H1 (cell line): ENCODE measurements at regions not wholly inside any gene's neighbourhood (a gene's known extent, or its start where the extent isn't known, plus 50 kb on each side); places are given as distances from the start of the nearest gene placed in this dataset.

Experiments used
- CTCF ChIA-PET: fragments of 300-600 bp; sonication (Branson Sonifier 250); formaldehyde crosslinking; loops from one replicate; lab custom pipeline; 2021; ENCODE audit not compliant: partially characterized antibody; lab: Charles Lee
- POLR2A ChIA-PET: fragments of 300-600 bp; sonication (Branson Sonifier 250); formaldehyde crosslinking; loops from one replicate; lab custom pipeline; 2021; ENCODE audit warnings: inconsistent platforms; ENCODE audit not compliant: partially characterized antibody; lab: Charles Lee
- DNase-seq, 2 experiments: peaks; one replicate each; pipeline versions ENCODE4 v3.0.0 to v3.0.0-alpha.2; 2010 to 2022; ENCODE audit warnings: low spot score in 2 of 2, low read depth in 1 of 2, mixed read lengths in 1 of 2
- FAIRE-seq: peaks from 2 replicates; lab custom pipeline; 2011; peaks lifted over from hg19 to GRCh38; lab: Jason Lieb, UNC
- H2AFZ ChIP-seq: 2 replicates; pipeline ENCODE4 v1.8.1; 2012; ENCODE audit warnings: low read length, inconsistent platforms
- H2AK5ac ChIP-seq: 2 replicates; pipeline ENCODE4 v1.6.1; 2013; ENCODE audit warnings: low read depth, low read length
- H2BK120ac ChIP-seq: replicated peaks from 2 replicates; pipeline ENCODE3; 2013; ENCODE audit warnings: low read depth, low read length, inconsistent platforms
- H2BK12ac ChIP-seq: 2 replicates; pipeline ENCODE4 v1.6.1; 2013; ENCODE audit warnings: low read depth, low read length
- H2BK15ac ChIP-seq: 2 replicates; pipeline ENCODE4 v1.6.1; 2013; ENCODE audit warnings: low read length
- H2BK20ac ChIP-seq: 2 replicates; pipeline ENCODE4 v1.6.1; 2013; ENCODE audit warnings: low read length
- H2BK5ac ChIP-seq: 2 replicates; pipeline ENCODE4 v1.6.1; 2013; ENCODE audit warnings: low read depth, low read length
- H3K14ac ChIP-seq: 2 replicates; pipeline ENCODE4 v1.6.1; 2013; ENCODE audit warnings: inconsistent platforms; ENCODE audit not compliant: insufficient read length
- H3K18ac ChIP-seq: 2 replicates; pipeline ENCODE4 v1.6.1; 2013; ENCODE audit warnings: low read length; ENCODE audit errors: extremely low read depth
- H3K23ac ChIP-seq: 2 replicates; pipeline ENCODE4 v1.6.1; 2013; ENCODE audit warnings: inconsistent platforms; ENCODE audit not compliant: insufficient read length
- H3K23me2 ChIP-seq: 2 replicates; pipeline ENCODE4 v1.6.1; 2013; ENCODE audit warnings: low read depth, low read length
- H3K27ac ChIP-seq: 2 replicates; pipeline ENCODE4 v1.6.1; 2011; ENCODE audit warnings: low read depth, low read length, inconsistent platforms
- H3K27me3 ChIP-seq, 4 experiments: replicated peaks in 1 of 4; 1 replicate in 1 of 4; 2 replicates in 3 of 4; pipeline versions ENCODE4 v1.6.1 to v1.8.1; 2011 to 2013; ENCODE audit warnings: low read length in 3 of 4, mild to moderate bottlenecking in 3 of 4, inconsistent platforms in 2 of 4, mixed read lengths in 2 of 4, moderate library complexity in 1 of 4; ENCODE audit not compliant: control insufficient read depth in 3 of 4, insufficient read depth in 3 of 4; ENCODE audit errors: extremely low read depth in 1 of 4
- H3K36me3 ChIP-seq, 4 experiments: 2 replicates each; pipeline versions ENCODE4 v1.6.1 to v1.8.1; 2011 to 2013; ENCODE audit warnings: mild to moderate bottlenecking in 4 of 4, low read length in 3 of 4, moderate library complexity in 2 of 4, control low read depth in 1 of 4, inconsistent platforms in 1 of 4; ENCODE audit not compliant: insufficient read depth in 4 of 4, control insufficient read depth in 2 of 4
- H3K4ac ChIP-seq: replicated peaks from 2 replicates; pipeline ENCODE3; 2013; ENCODE audit warnings: low read length, low read depth, mixed read lengths, inconsistent platforms; ENCODE audit not compliant: insufficient read length
- H3K4me1 ChIP-seq, 4 experiments: replicated peaks in 1 of 4; 1 replicate in 1 of 4; 2 replicates in 3 of 4; pipeline versions ENCODE4 v1.6.1 to v1.8.1; 2011 to 2013; ENCODE audit warnings: low read length in 3 of 4, inconsistent platforms in 2 of 4, mixed read lengths in 1 of 4; ENCODE audit not compliant: insufficient read depth in 4 of 4, control insufficient read depth in 3 of 4
- H3K4me2 ChIP-seq, 2 experiments: 2 replicates each; pipeline versions ENCODE4 v1.6.1 to v1.8.1; 2011 to 2013; ENCODE audit warnings: low read depth in 2 of 2, low read length in 2 of 2, control low read depth in 1 of 2, inconsistent platforms in 1 of 2, mild to moderate bottlenecking in 1 of 2; ENCODE audit not compliant: insufficient read depth in 1 of 2
- H3K4me3 ChIP-seq, 4 experiments: fragments of 200-600, 300-600 bp in 1 of 4; sonication (generic), shearing (Covaris generic), sonication (Bioruptor Twin) in 1 of 4; 2 replicates each; pipeline versions ENCODE4 v1.5.1 to v1.8.1; 2011 to 2016; ENCODE audit warnings: low read length in 4 of 4, low read depth in 3 of 4, control low read depth in 2 of 4, inconsistent platforms in 2 of 4, mild to moderate bottlenecking in 2 of 4, mixed read lengths in 1 of 4, moderate library complexity in 1 of 4; ENCODE audit not compliant: insufficient read depth in 2 of 4; ENCODE audit errors: extremely low read depth in 1 of 4
- H3K56ac ChIP-seq: replicated peaks from 2 replicates; pipeline ENCODE3; 2013; ENCODE audit warnings: low read depth, mild to moderate bottlenecking, mixed read lengths, low read length, inconsistent platforms; ENCODE audit not compliant: insufficient read length
- H3K79me1 ChIP-seq: 2 replicates; pipeline ENCODE4 v1.6.1; 2013; ENCODE audit warnings: low read depth, low read length, control low read depth
- H3K79me2 ChIP-seq, 2 experiments: 2 replicates each; pipeline versions ENCODE4 v1.6.1 to v1.8.1; 2012 to 2013; ENCODE audit warnings: low read length in 2 of 2, mild to moderate bottlenecking in 2 of 2, inconsistent platforms in 1 of 2; ENCODE audit not compliant: insufficient read depth in 2 of 2, control insufficient read depth in 1 of 2
- H3K9ac ChIP-seq, 4 experiments: replicated peaks in 1 of 4; 1 replicate in 1 of 4; 2 replicates in 3 of 4; pipeline versions ENCODE4 v1.6.1 to v1.8.1; 2011 to 2013; ENCODE audit warnings: low read depth in 3 of 4, low read length in 3 of 4, control low read depth in 2 of 4, mild to moderate bottlenecking in 2 of 4, moderate library complexity in 2 of 4, inconsistent platforms in 1 of 4; ENCODE audit errors: extremely low read depth in 1 of 4
- H3K9me3 ChIP-seq, 2 experiments: 2 replicates each; pipeline versions ENCODE4 v1.6.1 to v1.8.1; 2012 to 2013; ENCODE audit warnings: mild to moderate bottlenecking in 2 of 2, moderate library complexity in 2 of 2, control low read depth in 1 of 2, inconsistent platforms in 1 of 2, low read depth in 1 of 2, low read length in 1 of 2, mixed read lengths in 1 of 2; ENCODE audit not compliant: insufficient read depth in 2 of 2
- H4K20me1 ChIP-seq, 2 experiments: replicated peaks in 1 of 2; 2 replicates each; pipeline versions ENCODE3 to v1.8.1; 2011 to 2013; ENCODE audit warnings: inconsistent platforms in 2 of 2, low read length in 2 of 2, mild to moderate bottlenecking in 1 of 2; ENCODE audit not compliant: insufficient read depth in 2 of 2, control insufficient read depth in 1 of 2
- H4K5ac ChIP-seq: 2 replicates; pipeline ENCODE4 v1.6.1; 2013; ENCODE audit warnings: low read length, low read depth, mixed read lengths, inconsistent platforms; ENCODE audit not compliant: insufficient read length
- H4K8ac ChIP-seq: 2 replicates; pipeline ENCODE4 v1.8.0; 2013; ENCODE audit warnings: mild to moderate bottlenecking, moderate library complexity, low read length, inconsistent platforms; ENCODE audit not compliant: insufficient read depth; ENCODE audit errors: extremely low read depth
- H4K91ac ChIP-seq: replicated peaks from 2 replicates; pipeline ENCODE3; 2013; ENCODE audit warnings: low read length, mixed read lengths, inconsistent platforms; ENCODE audit not compliant: insufficient read length
- BCL11A ChIP-seq, 2 experiments: IDR thresholded peaks; one replicate each; pipeline ENCODE4 v1.6.1; 2011; ENCODE audit warnings: low read depth in 2 of 2, low read length in 2 of 2, mild to moderate bottlenecking in 2 of 2
- CBX5 ChIP-seq: fragments of 300-800, 300-1000 bp; sonication (generic); IDR thresholded peaks from 2 replicates; pipeline ENCODE4 v1.7.1; 2016; ENCODE audit warnings: antibody characterized with exemption, low read length, low read depth
- CHD2 ChIP-seq: IDR thresholded peaks from 2 replicates; pipeline ENCODE4 v1.6.1; 2012; ENCODE audit warnings: low read length, improper control_type of control experiment
- HDAC6 ChIP-seq: IDR thresholded peaks from one replicate; pipeline ENCODE4 v1.7.1; 2012; ENCODE audit warnings: low read depth, mild to moderate bottlenecking, inconsistent platforms, low read length, moderate library complexity
- MAFK ChIP-seq: IDR thresholded peaks from 2 replicates; pipeline ENCODE4 v1.6.1; 2012; ENCODE audit warnings: low read depth, mild to moderate bottlenecking, improper control_type of control experiment, low read length
- SAP30 ChIP-seq: fragments of 300-600 bp; sonication (generic); IDR thresholded peaks from 2 replicates; pipeline ENCODE4 v1.7.1; 2012; ENCODE audit warnings: low read length, moderate library complexity, mild to moderate bottlenecking, inconsistent platforms; ENCODE audit not compliant: insufficient read depth, insufficient replicate concordance
- SIRT6 ChIP-seq: IDR thresholded peaks from one replicate; pipeline ENCODE4 v1.7.1; 2012; ENCODE audit warnings: low read length, inconsistent platforms
- SP1 ChIP-seq: IDR thresholded peaks from 2 replicates; pipeline ENCODE4 v1.6.1; 2011; ENCODE audit warnings: low read depth, low read length
- WGBS, 2 experiments: shearing (Covaris generic) in 1 of 2; methylation state at CpG; one replicate each; pipeline versions ENCODE4 v1.1.6 to v1.1.7; 2013 to 2015; ENCODE audit warnings: low lambda C conversion rate in 2 of 2, mixed read lengths in 2 of 2, inconsistent platforms in 1 of 2, low coverage in 1 of 2, missing lambda C conversion rate in 1 of 2; ENCODE audit not compliant: insufficient replicate concordance in 2 of 2, insufficient coverage in 1 of 2, insufficient read length in 1 of 2; ENCODE audit errors: extremely low coverage in 1 of 2, missing lambda C conversion rate in 1 of 2; 5-methylcytosine and 5-hydroxymethylcytosine counted together

DNA sequence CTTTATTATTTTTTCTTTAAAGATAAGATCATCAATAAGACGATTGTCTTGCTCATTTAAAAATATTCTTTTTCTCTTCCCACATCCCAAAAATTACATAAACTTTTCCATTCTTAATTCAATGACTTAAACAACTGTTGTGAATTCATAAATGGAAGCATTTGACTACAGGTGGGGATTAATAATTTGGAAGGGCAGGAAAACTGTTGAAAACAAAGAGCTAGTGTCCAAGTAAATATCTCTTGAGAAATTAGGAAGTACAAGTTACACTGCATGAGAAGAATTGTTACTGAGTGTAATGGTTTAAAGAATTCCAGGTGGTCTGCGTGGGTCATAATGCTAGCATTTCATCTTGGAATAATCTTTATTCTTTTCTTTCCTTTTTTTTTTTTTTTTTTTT, 634.8 kb upstream of the ZEB2 start:
- no peak overlapping the region for H3K23ac ChIP-seq
- H3K4me3 ChIP-seq: no peak overlapping the region
- CTCF ChIA-PET: no interaction called here
- H2AFZ ChIP-seq: no peak overlapping the region
- H2BK120ac ChIP-seq: no peak overlapping the region
- peaks cover 0 to 1% (median 0%) of the 10 kb centered on the region in 4 experiments; a peak in 1 of 7 replicates for H3K27me3 ChIP-seq
- no peak overlapping the region for H4K5ac ChIP-seq
- no peak for TF ChIP-seq CHD2
- TF ChIP-seq SAP30: no peak
- no peak for TF ChIP-seq SP1
- no peak for TF ChIP-seq BCL11A (IDR thresholded peaks at IDR 0.05; ENCODE audit: low read depth in 2 of 2, low read length in 2 of 2)
- no peak for TF ChIP-seq MAFK
- no peak for TF ChIP-seq HDAC6
- TF ChIP-seq CBX5: no peak
- no peak for TF ChIP-seq SIRT6
- H2BK12ac ChIP-seq: no peak overlapping the region
- H3K4ac ChIP-seq: no peak overlapping the region
- FAIRE-seq (no peak), DNase-seq (no peak)
- no peak overlapping the region for H4K91ac ChIP-seq
- H3K27ac ChIP-seq: no peak overlapping the region
- WGBS, 2 experiments: 95% methylated on average over 2 of the region's 2 CpGs; no CpG with 5 or more reads in 1 of the 2 experiments
- H3K9ac ChIP-seq: no peak overlapping the region
- no peaks in the 10 kb centered on the region for H3K36me3 ChIP-seq
- no peaks in the 10 kb centered on the region for H3K4me1 ChIP-seq
- no peak overlapping the region for H2AK5ac ChIP-seq
- H3K23me2 ChIP-seq: no peaks in the 10 kb centered on the region
- no peak overlapping the region for H3K14ac ChIP-seq
- H3K79me2 ChIP-seq: no peaks in the 10 kb centered on the region
- no peak overlapping the region for H4K8ac ChIP-seq
- POLR2A ChIA-PET: no interaction called here
- H4K20me1 ChIP-seq: no peaks in the 10 kb centered on the region
- no peak overlapping the region for H2BK15ac ChIP-seq
- H3K18ac ChIP-seq: no peak overlapping the region
- H3K56ac ChIP-seq: no peak overlapping the region
- no peaks in the 10 kb centered on the region for H3K9me3 ChIP-seq
- no peak overlapping the region for H3K4me2 ChIP-seq
- no peak overlapping the region for H2BK20ac ChIP-seq
- no peaks in the 10 kb centered on the region for H3K79me1 ChIP-seq
- H2BK5ac ChIP-seq: no peak overlapping the region
